Stimulated activated CD8-positive, alpha-beta memory T cell treated with anti-CD3 and anti-CD28 coated beads, Interleukin-4, amount 100 ng/mL, for 24 hours (primary cell): ENCODE measurements at regions not wholly inside any gene's neighbourhood (a gene's known extent, or its start where the extent isn't known, plus 50 kb on each side); places are given as distances from the start of the nearest gene placed in this dataset.
"Not testable (repeated sequence)": the region's sequence is repeated elsewhere in the genome, so short reads cannot be mapped to it uniquely, and the experiment has no call there.

Experiments
- DNase-seq: peaks from one replicate; pipeline ENCODE4 v3.0.0-alpha.2; 2020; ENCODE audit warnings: low read depth

DNA sequence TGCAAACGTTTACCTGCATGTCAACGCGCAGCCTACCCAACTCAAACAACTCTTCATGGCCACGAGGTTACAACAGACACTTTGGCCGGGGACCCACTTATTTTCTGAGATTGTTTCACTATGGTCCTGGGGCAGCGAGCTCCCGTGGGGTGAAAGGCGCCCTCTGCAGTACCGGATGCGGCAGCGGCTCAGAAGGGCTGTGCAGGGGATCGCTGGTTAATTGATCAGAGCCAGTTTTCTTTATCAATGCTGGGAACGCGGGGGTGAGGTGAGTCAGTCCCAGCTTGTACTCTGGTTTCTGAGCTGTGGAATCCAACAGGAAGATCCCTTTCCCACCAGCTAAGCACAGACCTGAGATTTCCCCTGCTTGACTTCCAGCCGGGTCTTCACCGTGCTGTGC lies 366.5 kb upstream of the KLF6 start:
- DNase-seq, result no peak

DNA sequence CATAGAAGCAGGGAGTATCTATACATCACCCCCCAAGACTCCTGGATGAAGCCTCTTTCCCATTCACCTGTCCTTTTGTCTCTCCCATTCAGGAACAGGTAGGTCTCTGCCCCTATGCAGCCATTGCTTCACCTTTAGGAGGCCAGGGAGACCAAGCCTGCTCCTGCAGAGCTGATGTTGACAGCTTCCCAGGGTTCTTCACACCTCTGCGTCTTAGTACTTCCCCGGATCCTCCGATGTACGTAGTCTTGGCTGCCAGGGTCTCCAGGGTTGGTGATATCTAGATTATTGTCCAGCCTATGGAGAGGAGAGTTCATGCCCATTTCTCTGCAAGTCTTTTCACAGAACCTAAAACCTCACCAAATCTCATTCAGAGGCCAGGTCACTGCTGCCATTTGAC lies 365.7 kb upstream of the KLF6 start:
- DNase-seq, result no peak

DNA sequence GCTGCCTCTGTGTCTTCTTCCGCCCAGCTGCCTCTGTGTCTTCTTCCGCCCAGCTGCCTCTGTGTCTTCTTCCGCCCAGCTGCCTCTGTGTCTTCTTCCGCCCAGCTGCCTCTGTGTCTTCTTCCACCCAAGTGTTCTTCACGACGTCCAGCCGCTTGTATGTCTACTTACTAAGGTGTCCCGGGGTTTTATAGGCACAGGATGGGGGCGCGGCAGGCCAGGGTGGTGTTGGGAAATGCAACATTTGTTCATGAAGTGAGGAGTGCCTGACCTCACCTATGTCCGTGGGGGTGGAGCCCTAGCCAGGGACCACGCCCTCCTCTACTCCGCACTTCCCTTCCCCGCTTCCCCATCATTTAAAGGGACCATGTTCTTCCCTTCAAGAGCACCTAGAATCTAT lies 364.5 kb upstream of the KLF6 start:
- DNase-seq, result not testable (repeated sequence)

DNA sequence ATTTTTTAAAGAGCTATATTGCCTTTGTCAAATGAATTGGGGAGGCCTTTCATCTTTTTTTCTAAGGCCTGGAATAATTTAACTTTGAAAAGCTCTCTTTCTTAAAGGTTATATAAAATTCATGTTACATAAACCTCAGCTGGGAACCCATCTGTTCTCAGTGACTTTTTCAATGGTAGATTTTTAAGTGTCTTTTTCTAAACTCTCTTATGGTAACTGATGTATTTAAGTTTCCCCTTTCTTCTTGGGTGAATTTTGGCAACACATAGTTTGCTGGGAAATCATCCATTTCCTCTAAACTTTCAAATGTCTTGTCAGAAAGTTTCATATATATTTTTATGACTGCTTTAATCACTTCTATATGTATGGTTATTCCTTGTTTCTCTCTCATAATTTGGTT lies 362.2 kb upstream of the KLF6 start:
- DNase-seq, result no peak

DNA sequence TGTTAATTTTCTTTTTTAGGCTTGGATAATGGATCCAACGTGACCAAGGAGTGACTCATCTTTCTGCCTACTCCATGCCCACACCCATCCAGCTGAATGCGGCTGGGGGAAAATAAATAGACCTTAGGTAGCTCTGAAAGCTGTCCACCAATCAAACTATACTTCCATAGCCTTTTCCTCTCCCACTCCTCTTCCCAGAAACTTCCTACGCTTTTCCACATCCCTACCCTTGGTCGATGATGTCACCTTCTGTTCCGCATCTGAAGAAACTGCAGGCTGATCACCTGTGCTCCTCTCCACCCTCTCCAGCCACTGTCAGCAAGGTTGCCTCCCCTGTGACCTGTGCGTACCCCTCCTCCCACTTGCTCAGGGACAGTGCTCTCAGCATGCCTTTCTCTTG lies 359.8 kb upstream of the KLF6 start:
- no peak for DNase-seq

DNA sequence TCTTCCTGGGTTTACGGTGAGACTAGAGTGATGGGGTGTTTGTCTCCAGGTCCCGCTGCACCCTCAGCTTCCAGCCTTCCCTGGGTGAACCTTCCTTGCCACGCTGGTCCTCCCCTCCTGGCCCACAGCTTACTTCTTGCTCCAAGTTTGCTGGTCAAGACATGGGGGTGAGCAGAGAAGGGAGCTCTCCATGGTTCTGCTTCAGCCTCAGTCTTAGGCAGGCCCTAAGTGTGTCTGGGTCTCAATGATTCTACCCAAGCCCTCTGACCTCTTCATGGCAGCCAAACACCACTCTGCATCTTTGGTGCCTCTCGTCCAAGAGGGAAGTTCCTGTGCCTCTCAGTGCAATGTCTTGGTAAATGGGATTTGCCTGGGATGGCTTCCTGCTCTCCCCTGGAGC lies 356.5 kb upstream of the KLF6 start:
- DNase-seq, result no peak

DNA sequence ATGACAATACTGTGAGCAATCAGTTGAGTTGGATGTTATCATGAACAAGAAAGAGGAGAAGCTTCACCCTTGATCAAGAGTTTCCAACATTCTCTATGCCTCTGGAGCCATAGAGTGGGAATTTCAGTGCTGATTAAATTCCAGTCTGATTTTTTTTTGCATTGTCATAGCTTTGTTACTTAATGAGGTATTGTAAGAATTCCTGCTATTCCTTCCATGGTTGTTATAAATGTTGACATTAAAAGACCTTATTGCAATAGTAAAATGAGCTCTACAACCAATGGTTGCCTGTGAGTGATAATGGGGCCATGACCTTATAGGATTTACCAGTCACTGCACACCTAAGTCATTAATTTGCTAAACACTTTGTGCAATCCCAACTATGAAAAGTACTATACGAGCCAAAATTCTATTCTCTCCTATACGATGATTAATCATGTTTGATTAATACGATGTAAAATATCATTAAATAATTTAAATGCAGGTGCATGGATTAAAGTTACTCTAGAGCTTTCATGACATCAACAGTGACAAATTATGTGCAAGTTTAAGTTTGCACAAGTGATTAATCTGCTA lies 353.2 kb upstream of the KLF6 start:
- DNase-seq, result no peak

DNA sequence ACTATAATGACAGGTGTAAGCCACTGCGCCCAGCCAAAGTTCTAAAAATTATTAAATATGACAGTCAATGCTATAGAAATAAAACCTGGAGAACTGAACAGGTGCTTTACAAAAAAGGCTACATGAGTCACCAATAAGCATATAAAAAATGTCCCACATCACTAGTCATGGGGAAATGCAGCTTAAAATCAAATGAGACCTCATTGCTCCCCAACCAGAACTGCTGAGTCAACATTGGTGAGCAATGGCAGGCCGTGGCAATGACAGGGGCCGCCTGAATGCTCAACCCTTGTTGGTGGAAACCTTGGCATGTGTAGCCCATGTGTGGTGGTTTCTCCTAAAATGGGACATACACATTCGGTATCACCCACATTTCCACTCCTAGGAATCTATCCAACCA lies 352.3 kb upstream of the KLF6 start:
- DNase-seq, result no peak

DNA sequence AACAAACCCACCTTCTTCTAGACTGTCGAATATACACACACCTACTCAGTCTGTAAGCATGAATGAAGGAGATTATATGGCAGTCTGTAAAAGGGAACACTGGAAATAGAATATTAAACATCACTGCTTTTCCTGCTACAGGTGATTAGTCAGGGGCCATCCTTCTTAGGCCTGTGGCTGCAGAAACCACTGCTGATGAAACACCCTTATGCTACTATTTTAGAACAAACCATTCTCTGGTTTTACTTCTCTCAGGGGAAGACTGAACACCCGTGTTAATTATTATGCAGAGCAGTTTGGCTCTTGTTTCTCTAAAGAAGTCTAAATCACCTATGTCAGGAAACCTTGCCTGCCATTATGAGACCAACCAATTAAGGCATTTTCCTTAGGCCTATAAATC lies 351.1 kb upstream of the KLF6 start:
- DNase-seq, result no peak

DNA sequence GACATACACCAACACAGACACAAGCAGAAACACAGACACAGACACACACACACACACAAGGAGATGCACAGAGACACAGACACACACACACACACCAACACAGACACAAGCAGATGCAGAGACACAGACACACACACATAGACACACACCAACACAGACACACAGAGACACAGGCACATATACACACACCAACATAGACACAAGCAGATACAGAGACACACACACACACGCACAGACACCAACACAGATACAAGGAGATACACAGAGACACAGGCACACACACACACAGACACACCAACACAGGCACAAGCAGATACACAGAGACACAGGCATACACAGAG lies 347.2 kb upstream of the KLF6 start:
- no peak for DNase-seq

DNA sequence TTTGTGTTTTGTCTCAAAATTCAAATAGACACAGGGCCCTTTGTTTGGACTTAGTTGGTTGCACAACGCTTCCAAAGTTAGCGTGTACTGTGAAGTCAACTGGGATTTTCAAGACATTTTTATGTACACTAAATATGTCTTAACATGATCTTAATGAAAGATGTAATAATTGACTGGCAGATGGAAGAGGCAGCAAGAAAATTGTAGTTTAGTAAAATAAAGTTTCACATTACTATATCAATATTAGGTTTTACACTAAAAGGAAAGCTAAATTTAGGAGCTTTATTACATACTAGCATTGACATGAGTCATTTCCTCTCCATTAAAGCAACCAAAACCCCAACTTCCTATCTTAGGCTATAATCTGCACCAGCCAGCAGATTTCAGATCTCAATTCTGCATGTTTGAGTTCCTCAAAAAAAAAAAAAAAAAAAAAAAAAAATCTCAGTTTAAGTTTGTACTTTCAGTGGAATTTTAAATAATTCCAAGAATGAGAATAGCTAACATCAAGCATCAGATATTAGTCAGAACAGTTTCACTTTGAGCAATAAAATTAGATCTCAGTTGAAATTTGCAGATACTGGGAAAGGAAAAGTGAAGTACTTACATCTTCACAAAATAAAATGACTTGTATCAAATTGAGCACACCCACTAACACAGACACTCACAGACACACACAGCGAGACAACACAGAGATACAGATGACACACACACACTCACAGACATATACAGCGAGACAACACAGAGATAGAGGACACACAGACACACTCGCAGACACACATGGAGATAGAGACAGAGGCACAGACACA lies 346.6 kb upstream of the KLF6 start:
- no peak for DNase-seq

DNA sequence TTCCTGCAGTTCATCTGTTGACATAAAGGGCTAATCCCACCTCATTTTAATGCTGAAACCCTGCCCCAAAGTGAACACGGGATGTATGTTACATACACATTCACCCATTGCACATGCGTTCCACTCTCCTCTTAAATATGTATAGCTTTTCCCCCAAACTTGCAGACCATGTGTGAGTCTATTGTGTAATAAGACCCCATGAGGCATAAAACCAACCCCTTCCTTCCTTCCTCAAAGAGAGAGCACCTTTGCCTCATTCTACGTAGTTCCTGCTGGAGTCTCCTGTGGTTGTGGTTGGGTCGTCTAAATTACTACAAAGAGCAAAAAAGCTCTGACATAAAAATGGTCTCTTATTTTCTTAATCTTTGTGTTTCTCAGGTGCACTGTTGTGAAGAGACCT lies 345.7 kb upstream of the KLF6 start:
- no peak for DNase-seq

DNA sequence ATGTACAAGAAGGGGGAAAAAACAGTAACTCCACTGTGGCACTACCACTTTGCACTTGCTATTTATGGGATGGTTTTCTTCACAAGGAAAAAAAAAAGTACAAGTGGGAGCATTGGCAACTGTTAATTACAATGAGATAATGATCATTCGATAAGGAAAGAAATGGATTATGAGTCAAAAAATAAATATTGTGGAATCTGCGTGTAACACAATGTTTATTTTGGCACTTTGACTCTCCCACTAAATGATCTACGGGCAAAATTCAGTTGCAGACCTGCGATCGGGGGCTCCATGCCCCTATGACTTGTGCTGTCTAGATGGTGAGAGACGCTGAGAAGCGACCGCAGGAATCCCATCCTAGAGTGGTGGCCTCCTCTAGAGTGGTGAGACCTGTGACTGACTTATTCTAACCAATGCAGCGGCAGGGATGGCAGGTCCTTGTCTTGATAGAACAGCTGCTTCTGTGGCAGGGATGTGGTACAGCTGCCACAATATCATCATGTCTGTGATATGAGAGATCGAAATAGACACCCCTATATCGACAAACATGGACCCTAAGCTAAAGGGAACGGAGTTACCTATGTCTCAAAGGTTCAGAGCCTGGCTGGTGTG lies 345.0 kb upstream of the KLF6 start:
- no peak for DNase-seq

DNA sequence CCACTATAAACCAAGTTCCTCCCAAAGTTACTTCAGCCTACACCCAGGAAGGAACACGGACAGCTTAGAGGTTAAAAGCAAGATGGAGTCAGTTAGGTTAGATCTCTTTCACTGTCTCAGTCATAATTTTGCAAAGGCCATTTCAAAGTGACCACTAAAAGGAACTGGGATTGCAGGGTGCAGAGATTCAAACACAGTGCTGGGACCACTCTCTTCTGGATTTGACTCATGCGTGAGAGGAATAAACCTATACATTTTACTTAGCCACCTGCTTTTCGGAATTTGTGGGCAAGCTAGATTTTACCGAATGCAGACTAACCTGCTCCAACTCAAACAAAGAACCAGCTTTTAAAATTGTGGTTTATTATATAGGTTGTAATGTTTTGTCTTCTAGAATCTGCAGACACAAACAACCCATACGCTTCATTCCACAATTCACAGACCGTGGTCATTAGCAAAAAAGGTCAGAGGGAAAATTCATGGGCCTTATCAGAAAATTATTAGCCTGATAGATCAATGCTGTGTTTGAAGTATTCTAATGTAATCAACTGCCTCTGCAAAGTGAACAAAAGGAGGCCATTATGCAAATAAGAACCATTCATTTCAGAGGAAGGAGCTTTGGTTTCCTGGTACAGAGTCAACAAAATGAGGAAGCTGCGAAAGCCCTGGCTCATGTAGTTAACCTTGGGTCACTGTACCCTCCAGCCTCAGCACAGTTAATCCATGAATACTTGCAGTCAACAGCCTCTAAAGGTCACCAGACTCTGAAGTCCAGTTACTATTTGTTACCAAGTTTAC lies 342.7 kb upstream of the KLF6 start:
- DNase-seq, result no peak

DNA sequence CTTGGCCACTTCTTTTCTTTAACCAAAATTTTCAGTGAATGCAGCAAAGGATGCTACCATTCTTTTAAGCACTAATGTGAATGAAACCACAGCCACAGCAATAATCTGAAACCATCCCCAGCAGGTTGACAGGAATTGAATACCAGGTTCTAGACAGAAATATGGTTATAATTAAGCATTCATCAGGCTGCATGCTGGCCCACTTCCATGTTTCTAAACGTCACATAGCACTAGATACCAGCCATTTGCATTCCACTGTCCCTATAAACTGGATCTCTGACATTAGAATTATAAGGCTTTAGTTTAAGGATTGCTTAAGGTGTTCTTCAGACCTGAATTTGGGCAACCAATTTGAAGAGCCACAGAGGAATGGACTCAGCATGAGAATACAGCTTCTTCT lies 340.8 kb upstream of the KLF6 start:
- DNase-seq, result no peak

DNA sequence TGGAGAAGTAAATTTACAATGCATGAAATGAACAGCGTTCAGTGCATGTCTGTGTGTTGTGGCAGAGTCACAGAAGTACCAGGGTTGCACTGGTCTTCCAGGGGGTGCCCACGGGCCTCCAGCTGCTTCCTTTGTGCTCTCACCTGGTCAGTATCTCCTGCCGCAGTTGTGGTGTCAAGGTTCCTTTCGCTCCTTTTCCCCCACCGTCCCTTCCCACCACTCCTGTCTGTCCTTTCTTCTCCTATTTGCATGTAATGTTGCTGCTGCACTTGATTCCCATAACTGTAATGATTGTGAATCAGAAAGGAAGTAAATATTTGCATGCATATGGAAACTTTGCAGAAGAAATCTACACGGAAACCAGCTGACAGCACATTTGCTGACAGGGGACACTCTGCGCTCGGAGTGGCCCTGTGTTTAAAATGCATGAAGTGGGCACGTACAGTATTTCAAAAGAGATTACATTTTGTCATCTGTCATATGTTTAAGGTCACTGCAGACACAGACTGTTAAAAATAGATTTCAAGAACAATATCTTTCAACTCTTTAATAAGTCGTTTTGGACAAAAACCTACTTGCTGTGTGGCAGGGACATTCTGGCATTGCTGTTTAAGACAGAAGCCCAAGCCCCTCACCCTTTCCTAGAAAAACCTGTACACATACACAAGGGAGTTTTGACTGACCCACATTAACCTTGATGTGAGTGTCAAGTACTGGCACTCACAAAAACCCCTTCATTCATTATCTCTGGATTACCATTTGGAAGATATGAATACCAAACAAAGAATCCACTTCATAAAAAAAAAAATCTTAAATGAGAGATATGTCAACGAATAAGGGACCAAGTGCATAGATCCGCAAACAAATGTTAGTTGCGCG lies 336.7 kb upstream of the KLF6 start:
- no peak for DNase-seq

DNA sequence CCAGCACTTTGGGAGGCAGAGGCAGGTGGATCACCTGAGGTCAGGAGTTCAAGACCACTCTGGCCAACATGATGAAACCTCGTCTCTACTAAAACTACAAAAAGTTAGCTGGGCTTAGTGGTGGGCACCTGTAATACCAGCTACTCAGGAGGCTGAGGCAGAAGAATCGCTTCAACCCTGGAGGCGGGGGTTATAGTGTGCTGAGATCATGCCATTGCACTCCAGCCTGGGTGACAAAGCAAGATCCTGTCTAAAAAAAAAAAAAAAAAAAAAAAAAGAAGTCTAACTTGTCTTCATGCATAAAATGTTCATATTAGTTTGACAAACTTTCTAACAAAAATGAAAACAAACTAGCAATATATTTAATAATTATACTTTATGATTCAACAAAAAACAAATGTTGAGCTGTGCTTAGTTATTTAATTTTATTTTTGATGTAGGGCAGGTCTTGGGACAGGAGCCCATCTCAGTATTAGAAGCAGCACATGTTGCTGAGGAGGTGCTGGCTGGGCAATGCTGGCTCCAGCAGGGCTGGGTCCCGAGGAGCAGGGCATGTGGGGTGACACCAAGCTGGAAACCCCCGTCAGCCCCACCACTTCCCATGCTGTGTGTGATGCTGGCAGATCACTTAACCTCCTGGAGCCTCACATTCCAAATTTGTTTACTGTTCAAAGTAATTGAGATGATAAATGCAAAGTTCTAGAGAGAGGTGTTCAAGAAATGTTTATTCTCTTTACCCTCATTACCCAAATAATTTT lies 335.3 kb upstream of the KLF6 start:
- DNase-seq, result no peak

DNA sequence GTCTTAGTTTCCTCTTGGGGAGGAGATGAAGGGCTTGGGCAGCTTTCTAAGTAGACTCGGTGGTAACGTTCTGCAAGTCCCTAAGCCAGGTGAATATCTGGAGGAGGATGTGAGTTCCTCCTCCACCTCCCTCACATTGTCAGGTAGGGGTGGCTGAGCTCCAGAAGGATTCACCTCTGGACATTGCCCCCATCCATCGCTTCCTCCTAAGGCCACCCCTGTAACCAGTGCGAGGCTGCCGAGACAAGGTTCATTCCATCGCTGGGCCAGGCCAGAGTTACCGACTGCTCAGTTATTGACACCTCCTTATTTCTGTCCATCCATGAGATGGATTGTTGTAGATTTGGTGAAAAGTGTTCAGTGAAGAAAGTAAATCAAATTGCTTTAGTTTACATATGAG lies 334.1 kb upstream of the KLF6 start:
- no peak for DNase-seq

DNA sequence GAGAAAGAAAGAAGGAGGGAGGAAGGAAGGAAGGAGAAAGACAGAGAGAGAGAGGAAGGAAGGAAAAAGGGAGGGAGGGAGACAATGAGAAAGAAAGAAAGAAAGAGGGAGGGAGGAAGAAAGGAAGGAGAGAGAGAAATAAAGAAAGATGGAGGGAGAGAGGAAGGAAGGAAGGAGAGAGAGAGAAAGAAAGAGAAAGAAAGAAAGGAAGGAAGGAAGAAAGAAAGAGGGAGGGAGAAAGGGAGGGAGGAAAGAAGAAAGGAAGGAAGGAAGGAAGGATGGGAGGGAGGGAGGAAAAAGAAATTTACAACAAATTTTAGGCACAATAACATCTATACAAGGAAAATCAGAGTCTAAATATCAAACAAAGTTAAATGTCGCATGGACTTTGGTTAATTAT lies 332.6 kb upstream of the KLF6 start:
- DNase-seq, result no peak

DNA sequence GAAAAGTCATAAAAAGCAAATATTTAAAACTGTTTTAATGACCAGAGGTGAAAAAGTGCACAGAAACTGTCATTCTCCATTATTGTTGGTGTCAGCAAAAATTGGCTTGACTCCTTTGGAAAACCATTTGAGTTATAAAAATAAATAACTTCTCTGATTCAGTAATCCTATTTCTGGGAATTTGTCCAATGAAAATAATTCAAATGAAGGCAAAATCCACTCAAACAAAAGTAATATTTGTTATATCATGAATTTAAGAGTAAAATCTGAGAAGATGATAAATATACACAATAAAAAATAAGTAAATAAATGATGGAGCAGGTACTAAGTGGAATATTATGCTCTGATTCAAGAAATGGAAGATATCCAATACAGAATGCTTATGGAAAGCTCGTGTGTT lies 326.6 kb upstream of the KLF6 start:
- DNase-seq, result no peak

DNA sequence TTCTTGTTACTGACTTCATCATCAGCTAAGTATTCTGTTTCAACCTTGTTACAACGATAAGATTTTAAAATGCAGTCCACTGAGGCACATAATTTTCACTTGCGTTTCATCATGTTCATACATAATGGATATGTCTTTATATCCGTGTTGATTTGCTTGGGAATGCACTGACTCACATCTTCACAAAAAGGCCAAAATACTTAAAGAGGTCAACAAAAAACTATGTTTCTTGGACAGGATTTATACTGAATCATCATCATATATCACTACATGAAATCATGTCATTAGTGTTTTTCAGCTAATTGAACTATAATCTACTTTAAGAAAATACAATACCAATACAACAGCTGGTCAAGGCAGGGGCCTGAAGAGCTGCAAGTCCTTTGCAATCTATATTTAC lies 324.5 kb upstream of the KLF6 start:
- no peak for DNase-seq
